ENCODE measurements at regions not wholly inside any gene's neighbourhood (a gene's known extent, or its start where the extent isn't known, plus 50 kb on each side); places are given as distances from the start of the nearest gene placed in this dataset.

DNA sequence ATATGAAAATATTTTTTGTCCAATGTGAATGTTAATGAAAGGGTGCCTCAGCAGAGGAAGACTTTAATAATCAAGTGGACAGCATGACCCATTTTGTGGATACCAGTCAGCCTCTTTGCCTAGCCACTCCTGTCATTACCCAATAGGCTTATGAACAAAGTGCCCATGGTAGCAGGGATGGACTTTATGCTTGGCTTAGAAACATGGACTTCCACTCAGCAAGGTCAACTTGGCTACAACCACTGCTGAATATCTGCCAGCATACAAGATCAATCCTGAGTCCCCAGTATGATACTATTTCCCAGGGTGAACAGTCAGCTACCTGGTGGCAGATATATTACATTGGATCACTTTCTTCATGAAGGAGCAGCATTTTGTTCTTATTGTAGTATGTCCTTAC, 56.7 kb upstream of the NXF3 start:
- H3K9me3 ChIP-seq = no peaks in the 10 kb centered on the region
- no peaks in the 10 kb centered on the region for H3K4me1 ChIP-seq
- H3K4me3 ChIP-seq = no peak overlapping the region
- intact Hi-C loops (cut with DNase I; ENCODE audit: low total_unique reads) = no loop called here
- no peak overlapping the region for H3K27ac ChIP-seq
- H3K27me3 ChIP-seq = peaks cover 0 to 23% of the 10 kb centered on the region in 2 donors
- DNase-seq (ENCODE audit: low spot score in 2 of 2) = no peak
- TF ChIP-seq, protein P1, sequence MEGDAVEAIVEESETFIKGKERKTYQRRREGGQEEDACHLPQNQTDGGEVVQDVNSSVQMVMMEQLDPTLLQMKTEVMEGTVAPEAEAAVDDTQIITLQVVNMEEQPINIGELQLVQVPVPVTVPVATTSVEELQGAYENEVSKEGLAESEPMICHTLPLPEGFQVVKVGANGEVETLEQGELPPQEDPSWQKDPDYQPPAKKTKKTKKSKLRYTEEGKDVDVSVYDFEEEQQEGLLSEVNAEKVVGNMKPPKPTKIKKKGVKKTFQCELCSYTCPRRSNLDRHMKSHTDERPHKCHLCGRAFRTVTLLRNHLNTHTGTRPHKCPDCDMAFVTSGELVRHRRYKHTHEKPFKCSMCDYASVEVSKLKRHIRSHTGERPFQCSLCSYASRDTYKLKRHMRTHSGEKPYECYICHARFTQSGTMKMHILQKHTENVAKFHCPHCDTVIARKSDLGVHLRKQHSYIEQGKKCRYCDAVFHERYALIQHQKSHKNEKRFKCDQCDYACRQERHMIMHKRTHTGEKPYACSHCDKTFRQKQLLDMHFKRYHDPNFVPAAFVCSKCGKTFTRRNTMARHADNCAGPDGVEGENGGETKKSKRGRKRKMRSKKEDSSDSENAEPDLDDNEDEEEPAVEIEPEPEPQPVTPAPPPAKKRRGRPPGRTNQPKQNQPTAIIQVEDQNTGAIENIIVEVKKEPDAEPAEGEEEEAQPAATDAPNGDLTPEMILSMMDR (IDR thresholded peaks at IDR 0.05) = no peak
- no peak for TF ChIP-seq POLR2AphosphoS5 (IDR thresholded peaks at IDR 0.05)
- TF ChIP-seq POLR2A (IDR thresholded peaks at IDR 0.05) = no peak
- H3K36me3 ChIP-seq = no peaks in the 10 kb centered on the region

DNA sequence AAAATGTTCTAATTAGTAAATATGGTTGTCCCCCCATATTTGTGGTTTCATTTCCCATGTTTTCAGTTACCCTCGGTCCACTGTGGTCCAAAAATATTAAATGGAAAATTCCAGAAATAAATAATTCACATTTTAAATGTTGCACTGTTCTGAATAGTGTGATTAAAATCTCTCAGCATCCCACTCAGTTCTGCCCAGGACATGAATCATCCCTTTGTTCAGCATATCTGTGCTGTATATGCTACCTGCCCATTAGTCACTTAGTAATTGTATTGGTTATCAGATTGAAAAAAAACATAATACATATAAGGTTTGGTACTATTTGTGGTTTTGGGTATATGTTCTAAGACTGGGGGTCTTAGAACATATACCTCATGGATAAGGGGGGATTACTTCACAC, 55.1 kb upstream of the NXF3 start:
- Histone ChIP-seq H3K27me3 (peaks cover 0 to 24% of the 10 kb centered on the region in 2 donors), H3K4me1 (no peaks in the 10 kb centered on the region), H3K27ac (no peak overlapping the region), H3K36me3 (no peaks in the 10 kb centered on the region), H3K9me3 (no peaks in the 10 kb centered on the region), H3K4me3 (no peak overlapping the region)
- intact Hi-C loops (cut with DNase I; ENCODE audit: low total_unique reads) = no loop called here
- no peak for DNase-seq (ENCODE audit: low spot score in 2 of 2)
- TF ChIP-seq POLR2A (IDR thresholded peaks at IDR 0.05) (no peak), POLR2AphosphoS5 (IDR thresholded peaks at IDR 0.05) (no peak)
- TF ChIP-seq, protein P1 (IDR thresholded peaks at IDR 0.05) = no peak
